ENCODE measurements at regions not wholly inside any gene's neighbourhood (a gene's known extent, or its start where the extent isn't known, plus 50 kb on each side); places are given as distances from the start of the nearest gene placed in this dataset.
A peak's percentile ranks its signal among the peaks of the same experiment; 100 is the strongest.

DNA sequence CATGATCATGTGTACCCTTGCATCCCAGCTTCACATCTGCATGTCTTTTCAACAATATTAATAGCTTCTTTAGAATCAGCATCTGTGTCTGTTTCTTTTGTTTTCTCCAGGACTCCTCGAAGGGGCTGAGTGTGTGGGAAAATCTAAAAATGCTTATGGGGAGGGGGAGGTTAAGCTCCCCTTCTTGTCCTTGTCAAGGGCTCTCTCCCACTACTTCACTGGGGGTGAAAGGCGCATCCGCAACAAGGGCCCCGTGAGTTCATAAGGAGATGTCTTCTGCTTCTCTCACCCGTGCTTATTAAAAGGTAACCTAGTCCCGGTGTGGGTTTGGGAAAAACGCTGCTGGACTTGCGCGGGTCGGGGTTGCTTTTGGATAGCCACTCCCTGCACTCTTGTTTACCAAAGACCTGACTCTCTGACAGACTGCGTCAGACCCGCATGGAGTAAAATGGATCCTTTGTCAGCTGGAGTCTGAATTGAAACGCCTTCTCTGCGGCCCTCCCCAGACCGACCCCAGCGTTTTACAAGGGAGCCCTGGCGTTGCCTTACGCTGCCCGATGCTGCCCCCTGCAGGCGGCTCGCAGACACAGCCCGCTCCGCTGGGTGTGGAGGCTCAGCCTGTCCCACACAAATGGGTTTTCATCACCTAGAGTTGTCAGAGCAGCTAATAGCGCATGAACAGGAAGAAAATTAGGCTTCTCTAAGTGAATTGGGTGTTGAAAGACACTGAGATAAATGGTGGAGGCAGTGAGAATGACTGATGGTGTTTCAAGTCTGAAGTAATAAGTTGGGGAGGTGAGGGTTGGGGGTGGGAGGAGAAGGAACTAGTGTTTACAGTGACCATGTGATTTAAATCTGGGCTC lies 53.8 kb downstream of the IER5 start:
- peak; percentile 89 for DNase-seq (ENCODE audit: low spot score)

DNA sequence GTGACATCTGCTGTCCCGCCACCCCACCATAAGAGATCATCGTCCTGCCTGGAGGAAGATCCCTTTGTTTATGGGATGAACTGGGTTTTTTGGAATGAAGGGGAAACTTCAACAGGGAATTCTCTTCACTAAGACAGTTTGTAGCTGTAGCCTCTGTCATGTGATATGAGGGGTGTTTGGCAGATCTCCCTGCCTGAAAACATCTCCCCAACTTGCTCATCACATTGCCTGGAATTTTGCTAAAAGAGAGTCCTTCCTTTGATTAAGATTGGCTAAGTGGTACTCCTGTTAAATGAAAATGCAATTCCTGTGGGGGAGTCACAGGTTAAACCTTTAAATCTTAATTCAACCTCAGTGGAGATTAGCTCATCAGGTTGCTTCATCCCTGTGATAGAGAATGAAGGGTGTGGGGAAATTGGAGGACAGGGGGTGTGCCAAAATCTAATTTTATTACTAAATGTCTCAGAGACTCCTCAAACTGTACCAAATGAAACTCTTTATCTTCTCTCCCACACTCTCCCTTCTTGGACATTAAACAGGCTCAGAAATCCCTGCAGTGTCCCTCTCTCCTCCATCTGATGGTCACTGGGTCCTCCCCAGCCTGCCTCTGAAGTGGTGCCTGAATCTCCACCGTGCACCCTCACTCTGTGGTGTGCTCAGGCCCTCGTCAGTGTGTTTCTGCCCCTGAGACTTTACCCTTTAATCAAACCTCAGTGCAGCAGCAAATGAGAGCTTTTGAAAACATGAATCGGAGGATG lies 54.8 kb downstream of the IER5 start:
- no peak for DNase-seq (ENCODE audit: low spot score)

DNA sequence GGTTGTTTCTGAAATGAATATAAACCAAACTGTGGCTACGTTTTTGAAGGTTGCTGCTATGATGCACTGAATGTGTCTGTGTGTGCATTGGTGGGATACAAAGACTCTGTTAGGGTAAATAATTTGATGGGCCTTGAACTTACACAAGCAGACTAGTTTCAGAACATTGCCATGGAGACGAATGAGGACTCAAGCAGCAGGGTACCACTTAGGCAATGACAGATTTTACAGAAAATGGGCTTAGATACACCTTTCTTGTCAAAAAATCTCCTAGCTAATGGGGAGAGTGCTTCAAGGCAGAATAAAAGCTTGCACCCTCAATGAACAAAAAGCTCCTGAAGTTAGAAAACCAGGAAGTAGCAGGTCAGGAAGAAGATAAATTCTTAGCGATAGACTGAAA lies 55.7 kb downstream of the IER5 start:
- no peak for DNase-seq (ENCODE audit: low spot score)

DNA sequence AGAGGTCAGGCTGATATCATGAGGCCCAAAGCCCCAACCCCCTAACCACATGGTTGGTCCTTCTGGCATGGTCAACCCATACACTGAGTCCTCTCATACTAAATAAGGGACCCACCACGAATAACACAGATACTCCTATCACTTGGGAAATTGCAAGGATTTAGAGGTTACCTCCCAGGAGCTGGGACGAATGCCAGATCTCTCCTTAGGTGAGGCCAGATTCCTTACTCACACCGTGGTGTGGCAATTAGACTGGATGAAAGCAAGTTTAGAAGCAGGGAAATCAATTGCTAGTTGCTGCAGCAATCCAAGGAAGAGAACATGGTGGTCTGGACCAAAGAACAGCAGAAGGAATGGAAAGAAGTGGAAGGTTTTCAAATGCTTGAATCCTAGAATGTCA lies 60.1 kb downstream of the IER5 start:
- DNase-seq (ENCODE audit: low spot score), result no peak

DNA sequence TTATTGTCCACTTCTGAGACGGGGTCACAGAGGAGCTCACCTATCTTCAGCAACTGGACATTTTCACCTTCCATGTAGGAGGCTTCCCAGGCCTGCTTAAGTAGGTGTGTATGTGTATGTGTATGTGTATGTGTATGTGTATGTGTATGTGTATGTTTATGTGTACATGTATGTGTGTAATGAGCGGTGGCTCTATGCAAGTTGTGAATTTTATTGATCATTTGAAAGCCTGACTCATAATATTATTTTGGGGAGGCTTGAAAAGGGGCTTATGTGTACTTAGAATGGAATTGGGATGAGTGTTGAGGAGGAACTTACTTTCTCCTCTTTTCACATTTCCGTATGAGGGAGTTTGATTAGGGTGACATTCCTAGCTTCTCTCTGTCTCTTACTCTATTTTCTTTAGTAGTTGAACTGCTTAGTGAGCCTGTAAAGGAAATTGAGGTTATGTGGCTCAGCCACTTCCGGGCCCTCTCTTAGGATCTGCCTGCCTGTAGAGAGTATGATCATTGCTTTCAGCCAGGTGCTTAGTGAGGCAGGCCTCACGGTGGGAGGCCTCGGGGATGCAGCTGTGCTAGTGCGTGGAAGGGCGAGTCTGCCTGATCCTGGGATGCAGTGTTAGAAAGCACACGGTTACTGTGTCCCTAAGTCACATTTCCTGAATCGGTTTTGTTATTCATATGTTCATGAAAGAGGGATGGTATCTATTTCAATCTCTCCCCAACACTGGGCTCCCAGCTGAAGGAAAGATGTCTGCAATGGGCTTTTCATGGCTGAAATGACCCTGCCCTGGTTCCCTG lies 61.0 kb downstream of the IER5 start:
- DNase-seq (ENCODE audit: low spot score), result no peak

DNA sequence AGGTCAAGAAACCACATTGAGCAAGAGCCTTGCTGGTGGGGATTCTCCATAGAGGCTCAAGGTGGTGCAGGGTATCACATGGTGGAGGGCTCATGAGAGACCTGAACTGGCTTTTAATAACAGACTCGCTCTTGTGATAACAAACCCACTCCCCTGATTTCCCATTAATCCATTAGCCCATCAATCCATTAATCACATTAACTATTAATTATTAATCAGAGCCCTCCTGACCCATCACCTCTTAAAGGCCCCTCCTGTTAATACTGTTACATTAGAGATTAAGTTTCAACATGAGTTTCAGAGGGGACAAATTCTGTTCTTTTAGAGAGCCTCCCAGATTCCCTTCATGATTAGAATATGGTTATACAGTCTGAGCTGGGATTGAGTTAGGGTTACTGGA lies 61.8 kb downstream of the IER5 start:
- no peak for DNase-seq (ENCODE audit: low spot score)

DNA sequence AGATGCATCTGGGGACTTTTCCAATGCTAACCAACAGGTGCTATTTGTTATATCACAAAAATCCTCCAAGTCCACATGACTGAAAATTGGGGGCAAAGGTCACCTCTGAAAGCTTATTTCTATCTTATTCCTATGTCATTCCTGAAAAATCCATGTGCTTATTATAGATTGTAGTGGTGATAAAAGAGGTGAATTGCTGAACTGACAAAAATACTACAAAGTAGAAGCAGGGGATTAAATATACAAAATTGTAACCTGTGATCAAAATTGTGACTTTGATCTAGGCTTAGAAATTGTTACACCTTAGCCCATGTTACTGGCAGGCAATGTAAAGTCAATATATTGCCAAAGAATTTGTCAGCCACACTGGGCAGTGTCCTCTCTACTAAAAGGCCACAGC lies 62.3 kb downstream of the IER5 start:
- DNase-seq (ENCODE audit: low spot score), result no peak

DNA sequence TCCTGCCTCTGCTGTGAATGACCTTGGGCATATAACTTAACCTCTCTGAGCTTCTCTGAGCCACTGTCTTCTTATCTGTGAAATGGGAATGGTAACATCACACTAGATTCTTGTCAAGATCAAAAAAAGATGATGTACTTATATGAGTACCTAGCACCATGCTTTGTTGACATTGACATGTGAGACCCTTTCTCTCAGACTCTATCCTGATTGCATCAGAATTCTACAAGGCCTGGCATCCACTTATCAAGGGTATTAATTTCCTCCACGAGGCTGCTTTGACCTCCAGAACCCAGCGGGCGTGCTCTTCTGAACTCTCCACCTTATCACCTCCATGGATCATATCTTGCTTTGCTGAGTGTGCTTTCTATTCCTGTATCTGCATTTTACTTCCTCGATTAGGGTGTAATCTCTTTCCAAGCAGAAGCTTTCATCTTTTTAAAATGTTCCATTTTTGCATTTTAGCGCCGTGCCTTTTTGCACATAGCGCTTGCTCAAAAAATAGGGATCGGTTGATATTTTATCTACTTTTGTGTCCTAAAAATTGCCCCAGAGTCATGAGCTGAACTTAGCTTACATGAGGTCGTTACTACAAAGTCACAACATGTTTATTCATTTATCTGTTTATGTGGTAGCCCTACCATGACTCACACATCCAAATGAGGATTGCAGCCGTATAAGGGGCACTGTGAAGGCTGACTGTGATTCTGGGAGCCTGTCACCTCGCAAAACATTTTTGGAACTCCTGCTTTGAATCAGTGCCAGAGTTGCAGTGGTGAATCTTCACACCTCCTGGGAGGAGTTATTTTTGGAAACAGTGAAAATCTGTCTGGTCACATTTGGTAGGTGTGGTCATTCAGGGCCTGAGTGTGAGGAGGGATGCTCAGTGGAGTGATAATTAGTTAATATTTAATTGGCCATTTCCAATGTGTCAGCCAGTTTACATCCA lies 63.2 kb downstream of the IER5 start:
- DNase-seq (ENCODE audit: low spot score), result peak; percentile 82

DNA sequence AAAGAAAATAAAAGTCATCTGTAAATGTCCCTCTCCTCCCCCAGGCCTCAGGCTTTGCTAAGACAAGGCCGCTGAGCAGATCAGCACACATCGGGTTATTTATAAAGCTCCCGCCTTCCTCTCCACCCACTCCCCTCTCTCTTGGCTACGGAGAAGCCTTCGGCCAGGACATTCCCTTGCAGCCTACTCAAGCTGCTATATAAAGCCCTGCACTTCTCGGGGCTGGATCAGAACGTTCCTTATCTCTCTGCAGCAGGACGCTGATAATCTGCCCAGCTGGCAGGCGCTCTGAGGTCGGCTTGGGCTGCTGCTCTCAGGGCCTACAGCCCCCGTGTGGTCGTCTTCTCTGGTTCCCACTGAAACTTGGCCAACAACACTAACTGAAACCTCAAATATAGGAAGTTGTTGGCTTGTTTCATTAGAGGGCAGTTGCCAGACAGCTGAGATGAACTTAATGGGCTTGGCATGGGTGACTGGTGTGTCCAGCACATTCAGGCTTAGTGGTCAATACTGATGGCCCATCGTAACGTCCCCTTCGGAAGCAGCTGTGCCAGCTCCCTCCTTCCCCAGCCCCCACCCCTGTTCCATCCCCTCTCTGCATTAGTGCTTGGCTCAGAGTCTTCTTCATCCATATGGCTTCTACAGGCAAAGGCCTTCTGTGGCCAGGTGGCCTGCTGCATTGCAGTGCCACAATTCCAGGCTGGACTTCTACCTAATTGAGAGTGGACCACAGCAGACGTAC lies 64.6 kb downstream of the IER5 start:
- DNase-seq (ENCODE audit: low spot score), result peak; percentile 89

DNA sequence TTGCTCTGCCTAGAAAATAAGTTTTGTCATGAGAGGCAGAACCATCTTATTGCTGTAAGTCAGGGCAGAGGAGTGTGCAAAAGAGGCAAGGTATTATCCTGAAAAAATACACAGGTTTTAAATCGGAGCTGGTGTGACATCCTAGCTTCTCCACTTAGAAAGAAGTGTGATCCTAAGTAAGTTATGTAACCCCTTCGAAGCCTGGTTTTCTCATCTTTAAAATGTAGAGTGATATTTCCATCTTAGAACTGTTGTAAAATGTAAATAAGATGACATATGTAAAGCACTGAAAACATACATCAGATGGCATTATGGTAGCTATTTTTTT lies 65.1 kb downstream of the IER5 start:
- peak; percentile 6 for DNase-seq (ENCODE audit: low spot score)

DNA sequence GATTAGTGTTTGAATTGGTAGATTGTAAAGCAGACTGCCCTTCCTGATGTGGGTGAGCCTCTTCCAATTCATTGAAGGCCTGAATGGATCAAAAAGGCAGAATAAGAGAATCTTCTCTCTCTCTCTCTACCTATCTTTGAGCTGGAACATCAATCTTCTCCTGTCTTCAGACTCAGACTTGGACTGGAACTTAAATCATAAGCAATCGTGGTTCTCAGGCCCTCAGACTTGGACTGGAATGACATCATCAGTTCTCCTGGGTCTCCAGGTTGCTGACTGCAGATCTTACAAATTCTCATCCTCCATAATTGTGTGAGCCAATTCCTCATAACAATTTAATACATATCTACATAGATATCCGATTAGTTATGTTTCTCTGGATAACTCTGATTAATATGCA lies 66.8 kb downstream of the IER5 start:
- DNase-seq (ENCODE audit: low spot score), result no peak

DNA sequence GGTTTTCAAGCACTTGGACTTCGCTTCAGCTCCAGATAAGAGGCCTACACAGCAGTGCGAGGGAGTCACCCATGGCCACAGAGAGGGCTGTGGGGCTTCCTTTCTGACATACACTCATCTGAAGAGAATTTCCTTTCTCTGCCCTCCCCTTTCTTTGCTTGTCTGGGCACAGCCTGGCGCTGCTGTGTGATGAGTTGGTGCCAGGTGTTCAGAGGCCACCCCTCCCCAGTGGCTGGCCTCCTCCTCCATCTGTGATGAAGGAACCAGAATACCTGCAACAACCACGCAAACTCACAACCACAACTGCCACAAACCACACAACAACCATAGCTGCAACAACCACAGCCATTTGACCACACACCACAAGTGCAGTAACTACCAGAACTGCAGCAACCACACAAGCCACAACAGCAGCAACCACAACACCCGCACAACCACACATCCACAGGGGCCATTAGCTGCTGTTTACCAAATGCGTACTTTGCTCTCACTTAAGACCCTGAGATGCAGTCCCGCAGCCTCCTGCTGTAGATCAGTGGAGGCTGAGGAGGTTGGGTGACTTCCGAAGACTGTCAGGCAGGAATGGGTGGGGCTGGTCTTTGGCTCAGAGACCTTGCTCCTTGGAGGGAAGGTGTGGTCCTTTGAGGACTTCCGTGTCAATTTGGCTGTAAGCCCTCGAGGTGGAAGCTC lies 71.1 kb downstream of the IER5 start:
- DNase-seq (ENCODE audit: low spot score), result peak; percentile 33

DNA sequence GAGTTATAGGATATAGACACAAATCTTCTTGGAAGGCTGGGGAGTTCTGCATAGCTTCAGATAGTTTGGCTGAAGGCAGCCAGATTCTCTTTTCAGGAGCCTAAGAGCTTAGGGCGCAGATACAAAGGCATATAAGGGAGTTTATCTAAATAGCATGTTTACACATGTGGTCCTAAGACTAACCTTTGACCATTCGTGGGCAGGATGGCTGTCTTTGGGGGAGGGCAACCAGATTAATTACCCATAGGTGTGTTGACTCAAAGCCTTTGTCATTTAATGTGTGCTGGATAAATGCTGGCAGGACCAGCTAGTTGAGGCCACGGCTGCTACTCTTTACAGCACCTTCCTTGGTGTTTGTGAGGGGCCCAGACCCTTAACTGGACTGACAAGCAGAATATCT lies 71.8 kb downstream of the IER5 start:
- DNase-seq (ENCODE audit: low spot score), result no peak

DNA sequence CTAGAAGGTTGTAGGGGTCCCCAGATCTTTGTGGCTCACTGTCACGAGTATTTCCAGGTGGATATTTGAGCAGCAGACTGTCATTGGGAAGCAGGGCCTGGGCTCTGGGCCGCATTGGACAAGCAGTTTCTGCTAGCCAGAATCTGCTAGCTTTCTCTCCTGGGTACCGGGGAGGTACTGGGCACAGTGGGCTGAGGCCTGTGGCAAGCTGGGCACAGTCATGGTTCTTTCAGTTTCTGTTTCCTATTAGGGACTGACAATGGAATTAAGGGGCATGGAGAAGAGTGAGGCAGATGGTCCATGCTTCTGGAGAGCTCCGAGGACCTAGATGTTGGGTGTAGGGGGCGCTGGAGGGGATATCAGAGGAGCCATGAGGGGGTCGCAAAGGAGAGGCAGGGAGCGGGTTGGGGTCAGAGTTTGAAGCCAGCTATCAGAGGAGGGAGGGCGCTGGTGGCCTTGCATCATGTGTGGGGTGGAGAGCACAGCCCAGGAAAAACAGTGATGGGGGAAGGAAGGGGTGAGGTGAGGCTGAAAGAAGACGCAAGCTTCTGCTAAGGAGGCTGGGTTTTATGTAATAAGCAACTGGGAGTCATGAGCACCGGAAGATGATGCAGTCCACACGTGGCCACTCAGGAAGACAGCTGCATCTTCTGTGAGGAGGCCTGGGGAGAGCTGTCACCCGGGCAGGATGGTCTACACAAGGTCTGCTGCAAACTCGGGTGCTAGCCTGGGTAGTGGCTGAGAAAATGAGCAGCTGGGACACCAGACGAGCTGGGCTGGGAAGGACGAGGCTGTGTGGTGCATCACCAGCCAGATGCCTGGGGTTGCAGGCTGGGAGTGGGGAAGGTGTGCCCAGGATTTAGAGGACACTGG lies 72.7 kb downstream of the IER5 start:
- DNase-seq (ENCODE audit: low spot score), result no peak

DNA sequence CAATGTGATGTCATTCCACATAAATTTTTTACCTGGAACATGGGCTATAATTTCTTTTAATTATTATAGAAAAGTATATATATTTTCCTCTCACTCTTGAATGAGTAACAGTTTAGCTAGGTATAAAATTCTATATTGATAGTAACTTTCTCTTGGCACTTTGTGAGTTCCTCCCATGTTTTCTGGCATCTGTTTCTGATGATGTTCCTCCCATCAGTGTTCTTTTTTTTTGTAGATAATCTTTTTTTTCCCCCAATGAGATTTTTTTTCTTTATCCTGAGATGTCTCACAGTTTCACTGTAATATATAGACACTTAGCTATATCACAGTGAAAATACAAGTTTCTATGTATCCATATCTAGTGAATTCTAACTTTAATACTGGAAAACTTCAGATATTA lies 75.2 kb downstream of the IER5 start:
- no peak for DNase-seq (ENCODE audit: low spot score)

DNA sequence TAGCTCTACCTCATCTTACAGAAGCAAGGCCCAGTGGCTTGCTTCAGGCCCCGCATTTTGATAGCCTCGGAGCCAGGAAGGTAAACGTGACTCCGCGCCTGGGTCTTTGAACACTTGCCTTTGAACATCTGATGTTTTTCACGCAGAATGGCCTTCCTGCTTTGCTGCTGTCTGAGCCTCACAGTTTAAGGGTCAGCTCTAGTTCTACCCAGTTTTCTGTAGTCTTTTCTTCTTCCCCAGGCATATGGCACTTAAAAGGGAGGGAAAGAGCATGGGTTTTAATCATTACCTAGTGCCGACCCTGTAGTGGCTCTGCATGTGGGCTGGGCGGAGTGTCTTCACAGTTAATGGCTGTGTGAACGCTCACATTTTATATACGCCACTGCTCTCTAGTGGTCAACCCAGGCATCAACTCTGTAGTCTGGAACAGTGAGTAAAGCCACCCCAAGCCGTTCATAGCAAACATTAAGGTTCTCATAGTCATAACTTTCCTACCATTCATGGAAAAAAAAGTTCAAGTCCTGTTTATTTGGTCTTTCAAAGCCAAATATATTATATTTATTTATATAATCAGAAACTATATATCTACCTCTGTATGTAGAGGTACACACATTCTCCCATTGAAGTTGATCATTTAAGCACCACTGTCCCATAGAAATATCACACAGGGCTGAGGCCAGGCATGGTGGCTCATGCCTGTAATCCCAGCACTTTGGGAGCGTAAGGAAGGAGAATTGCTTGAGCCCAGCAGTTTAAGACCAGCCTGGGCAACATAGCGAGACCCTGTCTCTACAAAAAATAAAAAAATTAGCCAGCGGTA lies 78.1 kb downstream of the IER5 start:
- peak; percentile 81 for DNase-seq (ENCODE audit: low spot score)

DNA sequence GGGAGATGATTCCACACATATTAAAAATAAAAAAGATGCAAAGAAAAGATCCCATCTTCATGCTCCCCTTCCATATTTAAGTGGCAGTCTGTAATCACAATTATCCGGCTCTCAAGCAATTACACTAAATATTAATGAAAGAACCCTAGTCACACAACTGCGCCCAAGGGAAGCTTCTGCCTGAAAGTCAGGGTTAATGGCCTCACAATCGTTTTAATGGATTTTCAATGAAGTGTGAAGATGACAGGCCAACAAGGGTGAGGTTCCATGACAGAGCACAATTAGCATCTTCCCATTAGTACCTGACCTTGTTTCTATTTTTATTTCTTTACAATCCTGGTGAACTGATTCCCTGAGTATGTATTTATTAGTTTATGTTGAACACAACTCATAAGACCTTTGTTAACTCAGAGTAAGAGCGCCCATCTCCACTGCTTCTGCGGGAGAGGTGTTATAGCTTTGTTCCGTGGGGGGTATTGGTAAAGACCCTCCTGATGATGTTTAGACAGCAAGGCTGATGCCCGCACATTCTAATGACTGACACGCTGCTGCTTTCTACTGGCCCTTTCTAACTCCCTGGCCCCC lies 80.9 kb downstream of the IER5 start:
- DNase-seq (ENCODE audit: low spot score), result no peak

DNA sequence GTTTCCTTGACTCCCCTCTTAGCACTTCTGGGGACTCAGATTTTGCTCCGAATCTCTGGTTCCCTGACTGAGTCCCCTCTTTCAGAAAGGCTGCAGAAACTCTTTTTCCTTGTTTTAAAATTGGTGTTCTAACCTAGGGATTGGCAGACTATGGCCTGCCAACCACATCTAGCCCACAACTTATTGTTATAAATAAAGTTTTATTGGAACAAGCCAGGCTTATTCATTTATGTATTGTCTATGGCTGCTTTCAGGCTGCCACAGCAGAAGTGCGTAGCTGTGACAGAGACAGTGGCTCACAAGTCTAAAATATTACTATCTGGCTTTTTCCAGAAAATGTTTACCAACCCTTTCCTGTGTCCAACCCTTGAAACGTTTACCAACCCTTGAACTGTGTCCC lies 81.7 kb downstream of the IER5 start:
- DNase-seq (ENCODE audit: low spot score), result no peak

All from hematopoietic multipotent progenitor cell treated with erythropoietin and hydrocortisone succinate and interleukin-3 and kit ligand, for 15 days (in vitro differentiated cells).